Smooth muscle cell (in vitro differentiated cells): ENCODE measurements at regions not wholly inside any gene's neighbourhood (a gene's known extent, or its start where the extent isn't known, plus 50 kb on each side); places are given as distances from the start of the nearest gene placed in this dataset.
A peak's percentile ranks its signal among the peaks of the same experiment; 100 is the strongest.

Experiments
- DNase-seq: peaks from one replicate; lab custom pipeline; 2025; ENCODE audit not compliant: unreplicated experiment; lab: John Stamatoyannopoulos, UW
- H2AFZ ChIP-seq: fragments of 200-600 bp; sonication (generic); 2 replicates; pipeline ENCODE4 v1.6.0; 2016; ENCODE audit warnings: antibody characterized with exemption, low read depth, mild to moderate bottlenecking
- H3F3A ChIP-seq: fragments of 200-600 bp; sonication (generic); 2 replicates; pipeline ENCODE4 v1.6.0; 2017; ENCODE audit warnings: antibody characterized with exemption, low read depth
- H3K27ac ChIP-seq: fragments of 200-600 bp; sonication (generic); 2 replicates; pipeline ENCODE4 v1.5.1; 2016; ENCODE audit warnings: low read depth, mild to moderate bottlenecking
- H3K27me3 ChIP-seq: fragments of 200-600 bp; sonication (generic); 2 replicates; pipeline ENCODE4 v1.6.1; 2016; ENCODE audit warnings: low read depth, mild to moderate bottlenecking
- H3K36me3 ChIP-seq: fragments of 200-600 bp; sonication (generic); 2 replicates; pipeline ENCODE4 v1.5.1; 2016; ENCODE audit warnings: low read depth
- H3K4me1 ChIP-seq: fragments of 200-600 bp; sonication (generic); 2 replicates; pipeline ENCODE4 v1.5.1; 2016; ENCODE audit warnings: low read depth
- H3K4me2 ChIP-seq: fragments of 200-600 bp; sonication (generic); 2 replicates; pipeline ENCODE4 v1.6.0; 2016; ENCODE audit warnings: mild to moderate bottlenecking
- H3K4me3 ChIP-seq: fragments of 200-600 bp; sonication (generic); 2 replicates; pipeline ENCODE4 v1.5.1; 2016; ENCODE audit warnings: mild to moderate bottlenecking
- H3K79me2 ChIP-seq: fragments of 200-600 bp; sonication (generic); 2 replicates; pipeline ENCODE4 v1.6.0; 2016; ENCODE audit warnings: low read depth, mild to moderate bottlenecking
- H3K9ac ChIP-seq: fragments of 200-600 bp; sonication (generic); 2 replicates; pipeline ENCODE4 v1.6.0; 2016; ENCODE audit warnings: low read depth
- H3K9me3 ChIP-seq: fragments of 200-600 bp; sonication (generic); replicated peaks from 2 replicates; pipeline ENCODE4 v1.5.1; 2016; ENCODE audit warnings: low read depth
- H4K20me1 ChIP-seq: fragments of 200-600 bp; sonication (generic); 2 replicates; pipeline ENCODE4 v1.6.0; 2016; ENCODE audit warnings: low read depth
- WGBS: methylation state at CpG from one replicate; pipeline ENCODE4 v1.1.7; 2016; ENCODE audit warnings: low lambda C conversion rate; 5-methylcytosine and 5-hydroxymethylcytosine counted together
- TF ChIP-seq, protein P1 (sequence below): fragments of 200-600 bp; sonication (generic); IDR thresholded peaks from 2 replicates; pipeline ENCODE4 v1.5.1; 2017; ENCODE audit warnings: borderline replicate concordance, mild to moderate bottlenecking, antibody characterized with exemption; ENCODE audit not compliant: insufficient read depth, poor library complexity, severe bottlenecking

DNA sequence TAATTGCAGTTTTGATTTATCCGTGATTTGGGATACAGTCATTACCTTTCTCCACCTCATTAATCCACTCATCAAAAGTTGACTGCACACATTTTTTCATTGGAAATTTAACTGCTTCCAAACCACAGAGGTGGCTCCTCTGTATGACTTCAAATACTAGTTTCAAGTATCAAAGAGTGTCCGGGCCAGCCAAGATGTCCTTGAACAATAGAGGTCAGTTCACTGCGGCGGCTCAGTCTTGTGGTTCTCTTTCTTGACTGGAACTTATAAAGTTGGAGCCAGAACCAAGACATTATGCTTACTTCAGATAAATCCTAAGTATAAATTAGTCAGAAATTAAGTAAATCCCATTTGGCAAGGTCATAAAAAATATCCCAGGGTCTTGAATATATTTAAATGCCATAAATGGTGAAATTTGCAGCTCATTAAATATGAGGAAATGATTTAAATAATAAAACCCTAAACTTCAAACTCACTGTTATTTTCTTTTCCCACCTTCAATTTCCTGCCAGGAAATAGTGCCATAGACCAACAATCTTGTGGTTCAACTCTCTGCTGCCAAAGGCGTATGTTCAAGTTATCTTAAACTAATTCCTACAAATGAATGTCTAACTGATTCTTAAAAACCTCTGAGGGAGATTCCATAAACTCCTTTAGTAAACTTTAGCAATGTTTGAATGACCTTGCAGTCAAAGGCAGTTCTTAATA, 360.8 kb downstream of the AEBP2 start:
- Histone ChIP-seq H3K9me3 (no peaks in the 10 kb centered on the region), H3K79me2 (no peaks in the 10 kb centered on the region), H3K27me3 (no peaks in the 10 kb centered on the region), H2AFZ (no peak overlapping the region), H3K4me2 (no peak overlapping the region), H3K4me3 (no peak overlapping the region), H3F3A (no peaks in the 10 kb centered on the region), H3K27ac (no peak overlapping the region), H4K20me1 (no peaks in the 10 kb centered on the region), H3K4me1 (no peaks in the 10 kb centered on the region), H3K36me3 (no peaks in the 10 kb centered on the region), H3K9ac (no peak overlapping the region)
- no peak for DNase-seq
- 84% methylated on average over 5 of the region's 5 CpGs for WGBS
- TF ChIP-seq, protein P1, sequence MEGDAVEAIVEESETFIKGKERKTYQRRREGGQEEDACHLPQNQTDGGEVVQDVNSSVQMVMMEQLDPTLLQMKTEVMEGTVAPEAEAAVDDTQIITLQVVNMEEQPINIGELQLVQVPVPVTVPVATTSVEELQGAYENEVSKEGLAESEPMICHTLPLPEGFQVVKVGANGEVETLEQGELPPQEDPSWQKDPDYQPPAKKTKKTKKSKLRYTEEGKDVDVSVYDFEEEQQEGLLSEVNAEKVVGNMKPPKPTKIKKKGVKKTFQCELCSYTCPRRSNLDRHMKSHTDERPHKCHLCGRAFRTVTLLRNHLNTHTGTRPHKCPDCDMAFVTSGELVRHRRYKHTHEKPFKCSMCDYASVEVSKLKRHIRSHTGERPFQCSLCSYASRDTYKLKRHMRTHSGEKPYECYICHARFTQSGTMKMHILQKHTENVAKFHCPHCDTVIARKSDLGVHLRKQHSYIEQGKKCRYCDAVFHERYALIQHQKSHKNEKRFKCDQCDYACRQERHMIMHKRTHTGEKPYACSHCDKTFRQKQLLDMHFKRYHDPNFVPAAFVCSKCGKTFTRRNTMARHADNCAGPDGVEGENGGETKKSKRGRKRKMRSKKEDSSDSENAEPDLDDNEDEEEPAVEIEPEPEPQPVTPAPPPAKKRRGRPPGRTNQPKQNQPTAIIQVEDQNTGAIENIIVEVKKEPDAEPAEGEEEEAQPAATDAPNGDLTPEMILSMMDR = no peak

DNA sequence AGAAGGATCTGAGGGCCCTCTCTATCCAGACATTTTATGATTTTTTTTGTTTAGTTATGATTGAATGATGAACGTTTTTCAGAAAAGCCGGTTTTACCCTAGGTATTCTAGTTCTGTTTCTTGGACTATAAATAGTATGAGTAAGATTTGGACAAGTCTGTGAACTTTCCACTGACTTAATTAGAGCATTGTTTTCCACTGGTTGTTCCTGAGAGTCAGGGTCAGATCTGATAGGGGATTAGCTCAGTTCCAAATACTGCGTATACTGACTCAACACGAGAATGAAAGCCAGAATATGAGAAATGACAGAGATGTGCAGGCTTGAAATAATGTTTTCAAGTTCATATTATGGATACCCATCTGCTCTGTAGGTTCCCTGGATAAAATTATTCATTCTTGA, 361.6 kb downstream of the AEBP2 start:
- WGBS = 69% methylated on average over 4 of the region's 4 CpGs

DNA sequence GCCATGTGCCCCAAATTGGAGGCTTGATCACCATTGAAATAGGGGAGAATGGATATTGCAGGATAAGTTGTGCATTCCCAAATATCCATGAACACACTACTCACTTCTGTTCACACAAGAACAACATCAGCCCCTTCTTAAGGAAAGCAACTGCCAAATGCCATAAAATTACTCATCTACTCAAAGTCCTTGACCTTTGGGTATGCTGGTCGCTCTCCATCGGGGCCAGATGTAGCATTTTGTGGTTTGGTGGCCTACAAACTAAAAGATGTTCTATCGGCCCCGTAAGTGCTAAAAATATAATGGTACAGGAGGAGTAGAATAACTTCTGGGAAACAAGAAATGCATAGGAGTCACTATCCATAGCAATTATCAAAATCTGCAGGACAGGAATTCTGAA, 362.6 kb downstream of the AEBP2 start:
- Histone ChIP-seq H3K36me3 (no peaks in the 10 kb centered on the region), H3K27ac (no peak overlapping the region), H3K9ac (no peak overlapping the region), H3K27me3 (no peaks in the 10 kb centered on the region), H3K79me2 (no peaks in the 10 kb centered on the region), H3K4me3 (no peak overlapping the region), H3K4me1 (no peaks in the 10 kb centered on the region), H3K9me3 (no peaks in the 10 kb centered on the region), H3K4me2 (no peak overlapping the region), H2AFZ (no peak overlapping the region), H4K20me1 (no peaks in the 10 kb centered on the region), H3F3A (no peaks in the 10 kb centered on the region)
- DNase-seq = no peak
- 55% methylated on average over 4 of the region's 4 CpGs for WGBS
- TF ChIP-seq, protein P1 = no peak

More for the DNA sequence above, 361.6 kb downstream of the AEBP2 start:
- H3K27me3 ChIP-seq = no peaks in the 10 kb centered on the region
- no peak overlapping the region for H2AFZ ChIP-seq
- no peaks in the 10 kb centered on the region for H3F3A ChIP-seq
- no peak for DNase-seq
- no peaks in the 10 kb centered on the region for H4K20me1 ChIP-seq
- peak overlapping the region; percentile 9 for H3K4me2 ChIP-seq
- H3K9me3 ChIP-seq = no peaks in the 10 kb centered on the region
- H3K9ac ChIP-seq = no peak overlapping the region
- no peak overlapping the region for H3K27ac ChIP-seq
- no peaks in the 10 kb centered on the region for H3K4me1 ChIP-seq
- no peak overlapping the region for H3K4me3 ChIP-seq
- no peaks in the 10 kb centered on the region for H3K79me2 ChIP-seq
- no peaks in the 10 kb centered on the region for H3K36me3 ChIP-seq
- TF ChIP-seq, protein P1 = no peak

DNA sequence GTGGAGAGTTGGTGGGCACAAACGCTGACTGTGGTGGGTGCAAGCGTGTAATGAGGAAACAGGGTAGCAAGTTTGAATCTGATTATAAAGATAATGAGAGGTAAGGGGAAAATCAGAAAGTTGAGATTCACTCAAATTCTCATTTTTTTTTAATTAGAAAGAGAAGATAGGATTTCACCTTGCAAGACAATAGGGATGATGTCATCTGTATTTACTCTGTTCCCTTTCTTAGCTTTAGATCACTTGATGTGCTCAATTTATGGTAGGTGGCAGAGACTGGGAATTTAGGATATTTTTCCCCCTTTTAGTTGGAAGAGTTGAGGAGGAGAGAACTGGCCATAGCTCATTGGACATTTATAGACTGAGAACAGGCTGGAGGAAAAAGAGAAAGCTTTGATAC, 363.6 kb downstream of the AEBP2 start:
- no peaks in the 10 kb centered on the region for H3K9me3 ChIP-seq
- no peaks in the 10 kb centered on the region for H3K79me2 ChIP-seq
- WGBS = 95% methylated on average over 2 of the region's 2 CpGs
- no peaks in the 10 kb centered on the region for H3K4me1 ChIP-seq
- TF ChIP-seq, protein P1 = no peak
- no peaks in the 10 kb centered on the region for H4K20me1 ChIP-seq
- no peak overlapping the region for H2AFZ ChIP-seq
- H3K9ac ChIP-seq = no peak overlapping the region
- no peak overlapping the region for H3K4me2 ChIP-seq
- H3K27me3 ChIP-seq = no peaks in the 10 kb centered on the region
- no peaks in the 10 kb centered on the region for H3K36me3 ChIP-seq
- H3K27ac ChIP-seq = no peak overlapping the region
- DNase-seq = no peak
- no peaks in the 10 kb centered on the region for H3F3A ChIP-seq
- no peak overlapping the region for H3K4me3 ChIP-seq
